OCI-LY7 (cell line): ENCODE measurements at regions not wholly inside any gene's neighbourhood (a gene's known extent, or its start where the extent isn't known, plus 50 kb on each side); places are given as distances from the start of the nearest gene placed in this dataset.
A peak's percentile ranks its signal among the peaks of the same experiment; 100 is the strongest.

ENCODE experiments used
- BruUV-seq: library from RNA; stranded (reverse); fragments of 400-500 nt; replicated peaks from 2 replicates; lab custom pipeline; 2021; lab: Mats Ljungman, UMichigan
- CTCF ChIA-PET: fragments of 300-600 bp; sonication (Branson Sonifier 250); formaldehyde crosslinking; loops from one replicate; lab custom pipeline; 2022; ENCODE audit warnings: antibody characterized with exemption; ENCODE audit not compliant: unreplicated experiment; lab: Charles Lee
- POLR2A ChIA-PET: fragments of 300-600 bp; sonication (Branson Sonifier 250); formaldehyde crosslinking; loops from one replicate; lab custom pipeline; 2022; ENCODE audit warnings: antibody characterized with exemption; lab: Charles Lee
- DNase-seq: peaks from one replicate; pipeline ENCODE4 v3.0.0-alpha.2; 2015; ENCODE audit warnings: low spot score
- H2AFZ ChIP-seq: fragments of 200-600 bp; sonication (generic), shearing (Covaris generic); 2 replicates; pipeline ENCODE4 v1.6.1; 2014; ENCODE audit warnings: mild to moderate bottlenecking, antibody characterized with exemption, low read length, moderate library complexity
- H3K27ac ChIP-seq: fragments of 200-600 bp; sonication (generic); 2 replicates; pipeline ENCODE4 v1.5.1; 2014; ENCODE audit warnings: mixed run types, low read depth, mild to moderate bottlenecking, moderate library complexity, low read length, inconsistent platforms; ENCODE audit not compliant: poor library complexity, severe bottlenecking
- H3K36me3 ChIP-seq: fragments of 200-600 bp; sonication (generic); 2 replicates; pipeline ENCODE4 v1.6.1; 2014; ENCODE audit warnings: mild to moderate bottlenecking, antibody characterized with exemption, low read length, moderate library complexity, mixed read lengths; ENCODE audit not compliant: insufficient read depth
- H3K4me1 ChIP-seq: fragments of 200-600 bp; sonication (generic); 2 replicates; pipeline ENCODE4 v1.5.1; 2014; ENCODE audit warnings: mild to moderate bottlenecking, low read length; ENCODE audit not compliant: insufficient read depth, poor library complexity, severe bottlenecking
- H3K4me2 ChIP-seq: fragments of 200-600 bp; sonication (generic); 2 replicates; pipeline ENCODE4 v1.6.1; 2014; ENCODE audit warnings: mild to moderate bottlenecking, low read length
- H3K4me3 ChIP-seq: fragments of 200-600 bp; sonication (generic); 2 replicates; pipeline ENCODE4 v1.5.1; 2014; ENCODE audit warnings: mild to moderate bottlenecking, low read depth, low read length; ENCODE audit not compliant: poor library complexity, severe bottlenecking
- H3K79me2 ChIP-seq: fragments of 200-600 bp; sonication (generic); 2 replicates; pipeline ENCODE4 v1.6.1; 2016; ENCODE audit warnings: low read depth, mild to moderate bottlenecking, low read length, moderate library complexity, mixed read lengths; ENCODE audit not compliant: insufficient read depth
- H3K9me2 ChIP-seq: fragments of 200-600 bp; sonication (generic); 2 replicates; pipeline ENCODE4 v1.6.1; 2016; ENCODE audit warnings: mild to moderate bottlenecking, low read length, mixed read lengths; ENCODE audit not compliant: insufficient read depth
- H3K9me3 ChIP-seq: fragments of 200-600 bp; sonication (generic); 2 replicates; pipeline ENCODE4 v1.6.1; 2014; ENCODE audit warnings: mild to moderate bottlenecking, mixed run types, low read length, mixed read lengths
- H4K20me1 ChIP-seq: fragments of 200-600 bp; sonication (generic); 2 replicates; pipeline ENCODE4 v1.6.1; 2014; ENCODE audit warnings: mild to moderate bottlenecking, antibody characterized with exemption, low read length, moderate library complexity, mixed read lengths; ENCODE audit not compliant: insufficient read depth
- EZH2phosphoT487 ChIP-seq: fragments of 200-600 bp; sonication (generic); IDR thresholded peaks from 2 replicates; pipeline ENCODE4 v1.6.1; 2018; ENCODE audit warnings: low read depth, borderline replicate concordance, mild to moderate bottlenecking, mixed run types, antibody characterized with exemption, low read length, moderate library complexity, mixed read lengths
- intact Hi-C: fragments of 100-400 bp; cut with micrococcal nuclease; formaldehyde crosslinking; loops from one replicate; pipeline ENCODE4 v1.10.0; 2022; ENCODE audit not compliant: unreplicated experiment
- TF ChIP-seq, protein P1 (sequence below): fragments of 200-600 bp; sonication (generic); conservative IDR thresholded peaks from 2 replicates; pipeline ENCODE4 v1.5.1; 2014; ENCODE audit warnings: mild to moderate bottlenecking, antibody characterized with exemption, low read length, moderate library complexity, mixed read lengths

DNA sequence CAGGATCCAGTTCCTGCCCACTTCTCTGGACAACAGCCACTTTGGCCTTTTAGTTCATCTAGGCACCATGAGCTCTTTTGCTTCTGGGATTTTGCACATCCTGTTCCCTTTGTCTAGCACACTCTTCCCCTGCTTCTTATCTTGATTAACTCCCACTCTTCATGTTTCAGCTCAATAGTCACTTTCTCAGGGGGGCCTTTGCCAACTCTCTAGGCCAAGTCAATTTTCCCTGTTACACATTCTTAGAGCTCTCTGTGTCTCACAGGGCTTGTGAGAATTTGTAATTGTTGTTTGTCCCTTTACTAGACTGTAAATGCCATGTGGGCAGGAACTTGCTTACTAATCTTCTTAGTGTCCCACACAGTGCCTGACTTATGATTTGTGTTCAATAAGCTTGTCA, 58.1 kb upstream of the EPB41L1 start:
- Histone ChIP-seq H3K27ac (peak overlapping the region; percentile 93), H2AFZ (peak overlapping the region; percentile 73; the same call in 1 of the 2 replicates), H3K4me1 (peaks cover 76% of the 10 kb centered on the region), H3K4me2 (peak overlapping the region; percentile 0; the same call in 1 of the 2 replicates), H4K20me1 (no peaks in the 10 kb centered on the region), H3K9me2 (no peaks in the 10 kb centered on the region), H3K4me3 (no peak overlapping the region), H3K36me3 (no peaks in the 10 kb centered on the region), H3K9me3 (no peaks in the 10 kb centered on the region), H3K79me2 (no peaks in the 10 kb centered on the region)
- CTCF ChIA-PET, result interaction anchor here (0.9 kb wide), 1 partner anchor 42 kb away, joined by 6 read pairs; no protein-coding TSS in a partner anchor
- TF ChIP-seq EZH2phosphoT487, result no peak
- TF ChIP-seq, protein P1, sequence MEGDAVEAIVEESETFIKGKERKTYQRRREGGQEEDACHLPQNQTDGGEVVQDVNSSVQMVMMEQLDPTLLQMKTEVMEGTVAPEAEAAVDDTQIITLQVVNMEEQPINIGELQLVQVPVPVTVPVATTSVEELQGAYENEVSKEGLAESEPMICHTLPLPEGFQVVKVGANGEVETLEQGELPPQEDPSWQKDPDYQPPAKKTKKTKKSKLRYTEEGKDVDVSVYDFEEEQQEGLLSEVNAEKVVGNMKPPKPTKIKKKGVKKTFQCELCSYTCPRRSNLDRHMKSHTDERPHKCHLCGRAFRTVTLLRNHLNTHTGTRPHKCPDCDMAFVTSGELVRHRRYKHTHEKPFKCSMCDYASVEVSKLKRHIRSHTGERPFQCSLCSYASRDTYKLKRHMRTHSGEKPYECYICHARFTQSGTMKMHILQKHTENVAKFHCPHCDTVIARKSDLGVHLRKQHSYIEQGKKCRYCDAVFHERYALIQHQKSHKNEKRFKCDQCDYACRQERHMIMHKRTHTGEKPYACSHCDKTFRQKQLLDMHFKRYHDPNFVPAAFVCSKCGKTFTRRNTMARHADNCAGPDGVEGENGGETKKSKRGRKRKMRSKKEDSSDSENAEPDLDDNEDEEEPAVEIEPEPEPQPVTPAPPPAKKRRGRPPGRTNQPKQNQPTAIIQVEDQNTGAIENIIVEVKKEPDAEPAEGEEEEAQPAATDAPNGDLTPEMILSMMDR, result no peak
- intact Hi-C loops, result loop anchor here (10.0 kb wide), 1 partner anchor 332 kb away; no protein-coding TSS in a partner anchor
- BruUV-seq, result no TSS peak
- DNase-seq, result no peak
- POLR2A ChIA-PET, result interaction anchor here (0.6 kb wide), 2 partner anchors 119 to 142 kb away, joined by 3 to 4 read pairs; partner anchors contain the start of gene SCAND1

DNA sequence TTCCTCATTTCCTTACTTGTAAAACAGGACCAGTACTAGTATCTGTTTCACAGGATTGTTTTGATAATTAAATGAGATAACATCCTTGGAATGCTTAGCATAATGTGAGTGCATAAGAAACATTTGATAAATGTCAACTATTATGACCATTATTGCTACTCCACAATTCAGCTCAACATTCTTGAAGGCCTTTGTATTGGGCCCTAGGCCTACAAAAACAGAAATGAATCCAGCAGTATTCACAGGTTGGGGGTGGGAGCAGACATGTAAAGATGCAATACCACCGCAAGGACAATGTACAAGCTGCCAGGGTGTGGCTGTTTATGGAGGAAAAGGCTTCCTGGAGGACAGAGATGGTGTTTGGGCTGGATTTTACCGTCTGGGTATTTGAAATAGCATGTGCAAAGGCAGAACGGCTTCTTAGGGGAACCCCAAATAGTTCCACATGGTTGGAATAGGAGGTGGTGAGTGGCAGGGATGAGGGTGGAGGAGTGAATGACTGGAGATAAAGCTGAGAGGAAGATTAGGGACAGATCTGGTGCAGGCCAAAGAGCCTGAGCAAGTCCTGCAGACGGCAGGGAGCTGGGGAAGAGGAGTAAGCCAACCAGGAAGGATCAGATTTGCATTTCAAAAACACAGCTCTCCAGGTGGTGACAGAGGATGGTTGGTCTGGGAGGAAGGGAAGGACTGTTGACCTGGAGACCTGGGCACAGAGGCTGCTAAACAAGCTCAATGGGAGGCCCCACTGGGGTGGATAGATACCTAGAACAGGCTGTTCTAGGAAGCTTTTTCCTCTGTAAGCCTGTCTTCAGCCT, 57.0 kb upstream of the EPB41L1 start:
- no peaks in the 10 kb centered on the region for H4K20me1 ChIP-seq
- ChIA-PET POLR2A (interaction anchor here (0.5 to 1.5 kb wide), 12 partner anchors 9 to 144 kb away, joined by 3 to 8 read pairs (median 4); partner anchors contain the start of gene SCAND1), CTCF (interaction anchor here (0.5 to 1.1 kb wide), 2 partner anchors 26 to 35 kb away, joined by 3 to 4 read pairs; no protein-coding TSS in a partner anchor)
- BruUV-seq, result no TSS peak
- H3K4me1 ChIP-seq, result peaks cover 73% of the 10 kb centered on the region
- H3K9me3 ChIP-seq, result no peaks in the 10 kb centered on the region
- peak overlapping the region; percentile 61 for H3K4me2 ChIP-seq
- no peaks in the 10 kb centered on the region for H3K79me2 ChIP-seq
- peak overlapping the region; percentile 37 for H3K4me3 ChIP-seq
- peak overlapping the region; percentile 73 for H2AFZ ChIP-seq
- no peak for TF ChIP-seq EZH2phosphoT487
- TF ChIP-seq, protein P1, result no peak
- H3K9me2 ChIP-seq, result no peaks in the 10 kb centered on the region
- H3K36me3 ChIP-seq, result no peaks in the 10 kb centered on the region
- peak overlapping the region; percentile 93 for H3K27ac ChIP-seq
- intact Hi-C loops, result loop anchor here (2.0 to 10.0 kb wide), 2 partner anchors 41 to 333 kb away; no protein-coding TSS in a partner anchor
- DNase-seq, result no peak
